ENCODE measurements at regions not wholly inside any gene's neighbourhood (a gene's known extent, or its start where the extent isn't known, plus 50 kb on each side); places are given as distances from the start of the nearest gene placed in this dataset.

GRCh38 chr20:57847104-57847503 is 137.3 kb upstream of the PMEPA1 start:
- DNase-seq (ENCODE audit: low read depth): no peak

DNA sequence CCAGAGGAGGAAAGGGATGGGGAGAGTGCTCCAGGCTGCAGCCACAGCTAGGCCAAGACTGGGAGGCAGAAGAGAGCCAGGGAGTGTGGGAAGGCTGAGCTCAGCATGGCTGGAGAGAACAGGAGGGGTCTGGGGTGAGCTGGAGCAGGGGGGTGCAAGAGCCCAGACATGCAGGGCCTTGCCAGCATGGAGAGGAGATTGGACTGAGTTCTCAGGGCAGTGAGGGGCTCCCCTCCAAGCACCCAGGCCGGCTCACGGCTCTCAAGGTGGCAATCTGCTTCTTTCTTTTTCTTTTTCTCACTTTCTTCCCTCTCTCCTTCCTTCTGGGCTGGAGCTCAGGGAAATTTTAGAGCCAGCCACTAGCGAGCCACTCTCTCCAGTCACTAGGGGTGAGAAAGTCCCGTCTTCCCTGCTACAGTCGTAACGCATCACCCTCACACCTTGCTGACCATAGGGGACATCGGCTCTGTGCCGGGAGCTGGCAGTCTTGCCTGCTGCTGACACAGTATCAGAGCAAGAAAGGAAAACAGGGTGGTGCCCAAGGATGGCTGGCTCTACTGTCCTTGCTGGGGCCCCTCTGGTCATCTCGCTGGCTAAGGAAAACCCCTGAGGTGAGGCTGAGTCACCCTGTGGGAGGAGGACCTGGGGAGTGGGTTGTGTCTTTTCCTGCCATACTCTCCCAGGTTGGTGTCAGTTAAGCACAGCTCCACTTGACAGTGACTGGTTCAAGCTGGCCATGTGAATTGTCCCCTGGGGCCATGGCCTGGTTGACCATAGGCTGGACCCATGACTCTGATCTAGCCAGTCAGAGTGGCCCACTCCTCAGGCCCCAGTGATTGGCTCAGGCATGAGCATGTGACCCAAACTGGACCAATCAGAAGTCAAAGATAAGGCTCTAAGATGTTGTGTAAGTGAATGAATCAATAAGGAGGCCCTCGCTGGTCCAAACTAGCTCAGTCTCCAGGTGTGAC is 135.1 kb upstream of the PMEPA1 start:
- no peak for DNase-seq (ENCODE audit: low read depth)

DNA sequence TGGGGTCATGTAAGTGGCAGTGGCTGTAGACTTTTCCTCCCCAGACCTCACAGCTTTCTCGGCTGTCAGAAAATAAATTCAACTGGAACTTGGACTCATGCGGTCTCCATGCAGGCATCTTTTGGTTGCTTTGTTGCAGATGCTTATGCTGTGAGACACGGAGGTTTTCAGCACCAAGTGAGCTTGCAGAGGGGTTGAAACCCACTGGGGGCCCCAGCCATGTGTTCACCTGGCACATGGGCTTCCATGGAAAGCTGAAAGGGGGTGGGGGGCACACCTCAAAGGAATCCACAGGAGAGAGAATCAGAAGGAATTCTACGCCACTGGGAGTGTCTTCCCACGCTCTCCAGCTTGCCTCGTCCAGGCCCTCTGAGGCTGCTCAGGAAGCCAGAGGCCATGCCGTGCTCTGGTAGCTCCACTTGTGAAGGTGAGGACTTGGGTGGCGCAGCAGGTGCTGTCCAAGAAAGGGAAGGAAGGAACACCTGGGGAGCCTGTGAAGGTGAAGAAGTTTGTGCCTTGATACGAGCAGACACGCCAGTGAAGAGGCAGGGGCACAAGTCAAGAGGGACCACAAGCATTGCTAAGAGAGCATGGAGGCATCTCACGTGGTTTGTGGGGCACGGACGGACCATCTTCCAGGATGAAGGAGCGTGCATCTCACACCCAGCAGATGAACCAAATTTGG is 134.3 kb upstream of the PMEPA1 start:
- no peak for DNase-seq (ENCODE audit: low read depth)

GRCh38 chr20:57842720-57843119 is 132.9 kb upstream of the PMEPA1 start:
- DNase-seq (ENCODE audit: low read depth): no peak

- no peak for DNase-seq (ENCODE audit: low read depth)
These were observed 131.6 kb upstream of the PMEPA1 start for GRCh38 chr20:57841297-57841866.

GRCh38 chr20:57840504-57841296 is 130.9 kb upstream of the PMEPA1 start:
- DNase-seq (ENCODE audit: low read depth): no peak

DNA sequence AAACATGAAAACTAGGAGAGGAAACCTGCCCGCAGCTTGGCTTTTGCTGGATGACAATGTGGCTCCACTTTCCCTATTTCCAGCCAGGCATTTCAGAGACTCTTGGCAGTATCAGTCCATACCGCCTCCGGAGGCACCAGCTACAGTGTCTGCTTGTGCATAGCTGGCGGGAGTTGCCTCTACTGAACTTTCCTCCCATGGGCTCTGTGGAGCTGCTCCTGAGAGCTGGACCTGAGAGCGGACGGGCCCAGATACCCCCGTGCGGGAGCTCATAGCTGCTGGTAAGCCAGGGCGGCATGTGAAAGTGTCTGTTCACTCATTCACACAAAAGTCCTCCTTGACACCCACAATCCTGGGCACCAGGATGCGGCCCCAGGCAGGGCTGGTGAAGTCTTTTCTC is 130.3 kb upstream of the PMEPA1 start:
- no peak for DNase-seq (ENCODE audit: low read depth)

DNA sequence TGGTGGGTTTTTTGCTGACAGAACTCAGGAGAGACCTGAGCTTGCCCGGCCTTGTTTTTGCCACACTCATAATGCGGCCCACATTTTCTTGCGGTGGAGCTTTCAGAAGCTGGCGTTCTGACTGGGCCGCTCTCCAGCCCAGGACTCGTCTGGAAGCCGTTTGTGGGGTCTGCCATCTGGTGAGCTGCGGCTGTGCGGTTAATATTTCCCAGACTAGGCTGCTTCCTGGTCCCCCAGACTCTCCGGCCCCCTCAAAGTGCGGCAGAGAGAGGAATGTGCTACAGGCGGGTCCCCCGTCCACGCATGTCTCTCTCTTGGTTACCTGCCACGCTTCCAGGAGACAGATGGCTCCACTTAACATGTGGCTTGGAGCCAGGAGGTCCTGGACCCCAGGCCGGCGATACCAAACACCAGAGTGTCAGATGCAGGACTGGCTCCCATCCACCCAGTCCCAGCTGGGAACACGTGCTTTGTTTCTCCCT is 128.9 kb upstream of the PMEPA1 start:
- no peak for DNase-seq (ENCODE audit: low read depth)

DNA sequence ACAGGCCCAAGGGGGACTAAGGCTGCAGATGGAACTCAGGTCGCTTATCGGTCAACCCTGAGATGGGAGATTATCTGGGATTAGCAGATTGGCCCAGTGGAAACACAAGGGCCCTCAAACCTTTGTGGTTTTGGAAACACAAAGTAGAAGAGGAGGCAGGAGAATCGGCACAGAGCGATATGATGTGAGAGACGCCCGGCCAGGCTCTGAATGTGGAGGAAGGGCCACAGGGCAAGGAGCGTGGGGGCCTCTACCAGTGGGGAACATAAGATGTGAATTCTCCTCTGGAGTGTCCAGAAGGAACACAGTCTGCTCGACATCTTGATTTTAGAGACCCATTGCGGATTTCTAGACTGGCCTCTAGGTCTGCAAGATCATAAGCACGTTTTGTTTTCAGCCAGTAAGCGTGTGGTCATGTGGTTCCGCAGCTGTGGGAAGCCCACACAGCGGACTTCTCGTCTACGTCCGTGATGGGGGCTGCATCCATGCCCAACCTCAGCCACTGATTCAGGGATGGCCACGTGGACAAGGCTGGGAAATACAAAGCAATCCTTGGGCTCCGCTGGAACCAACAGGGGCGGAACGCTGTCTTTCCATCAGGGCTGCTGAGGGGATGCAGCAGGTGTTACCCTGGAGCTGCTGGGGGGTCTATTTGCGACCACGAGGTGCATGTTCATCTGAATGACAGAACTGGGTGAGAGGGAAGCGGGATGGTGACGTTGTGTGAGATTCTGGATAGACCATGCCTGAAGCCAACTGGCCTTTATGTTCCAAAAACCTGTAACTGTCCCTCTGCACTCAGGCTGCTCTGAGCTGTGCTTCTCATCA is 127.6 kb upstream of the PMEPA1 start:
- no peak for DNase-seq (ENCODE audit: low read depth)

GRCh38 chr20:57835588-57836455 is 126.0 kb upstream of the PMEPA1 start:
- DNase-seq (ENCODE audit: low read depth): no peak

DNA sequence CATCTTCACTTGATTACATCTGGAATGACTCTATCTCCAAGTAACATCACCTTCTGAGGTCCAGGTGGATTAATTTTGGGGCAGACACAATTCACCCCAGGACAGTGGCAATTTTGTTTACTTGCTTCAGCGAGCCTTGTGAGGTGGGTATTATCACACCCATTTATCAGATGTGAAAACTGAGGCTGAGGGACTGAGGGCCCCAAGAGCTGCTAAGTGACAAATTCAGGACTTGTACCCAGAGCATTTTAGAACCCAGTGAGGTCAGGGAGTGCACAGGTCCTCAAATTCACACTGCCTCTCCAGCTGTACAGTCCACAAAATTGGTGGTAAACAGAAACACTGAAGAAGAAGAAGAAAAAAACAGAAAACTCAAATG is 125.2 kb upstream of the PMEPA1 start:
- DNase-seq (ENCODE audit: low read depth): no peak

DNA sequence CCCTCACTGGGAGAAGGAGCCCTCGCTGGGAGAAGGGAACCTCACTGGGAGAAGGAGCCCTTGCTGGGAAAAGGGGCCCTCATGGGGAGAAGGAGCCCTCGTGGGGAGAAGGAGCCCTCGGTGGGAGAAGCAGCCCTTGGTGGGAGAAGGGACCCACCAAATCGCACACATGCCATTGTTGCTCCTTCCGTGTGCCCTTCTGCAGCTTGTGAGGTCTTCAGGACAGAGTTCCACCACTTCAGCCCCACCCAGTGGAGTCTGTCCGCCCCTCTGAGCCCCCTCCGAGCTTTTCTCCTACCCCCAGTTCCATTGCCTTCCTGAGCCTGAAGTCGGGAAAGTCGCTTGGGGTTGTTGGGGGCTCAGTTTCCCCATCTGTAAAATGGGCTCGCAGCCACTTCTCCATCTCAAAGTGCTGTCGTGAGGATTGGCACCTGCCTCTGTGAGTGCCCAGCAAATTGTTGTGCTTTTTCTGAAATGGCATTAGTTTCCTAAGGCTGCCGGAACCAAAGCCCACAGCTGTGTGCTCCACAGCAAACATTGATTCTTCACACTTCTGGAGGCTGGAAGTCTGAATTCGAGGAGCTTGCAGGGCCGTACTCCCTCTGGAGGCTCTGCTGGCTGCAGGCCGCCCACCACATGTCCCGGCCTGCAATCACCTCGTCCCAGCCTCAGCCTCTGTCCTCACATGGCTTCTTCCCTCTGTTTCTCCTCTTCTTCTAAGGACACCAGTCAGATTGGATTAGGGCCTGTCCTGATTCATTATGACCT is 124.7 kb upstream of the PMEPA1 start:
- no peak for DNase-seq (ENCODE audit: low read depth)

GRCh38 chr20:57831993-57832585 is 122.3 kb upstream of the PMEPA1 start:
- no peak for DNase-seq (ENCODE audit: low read depth)

DNA sequence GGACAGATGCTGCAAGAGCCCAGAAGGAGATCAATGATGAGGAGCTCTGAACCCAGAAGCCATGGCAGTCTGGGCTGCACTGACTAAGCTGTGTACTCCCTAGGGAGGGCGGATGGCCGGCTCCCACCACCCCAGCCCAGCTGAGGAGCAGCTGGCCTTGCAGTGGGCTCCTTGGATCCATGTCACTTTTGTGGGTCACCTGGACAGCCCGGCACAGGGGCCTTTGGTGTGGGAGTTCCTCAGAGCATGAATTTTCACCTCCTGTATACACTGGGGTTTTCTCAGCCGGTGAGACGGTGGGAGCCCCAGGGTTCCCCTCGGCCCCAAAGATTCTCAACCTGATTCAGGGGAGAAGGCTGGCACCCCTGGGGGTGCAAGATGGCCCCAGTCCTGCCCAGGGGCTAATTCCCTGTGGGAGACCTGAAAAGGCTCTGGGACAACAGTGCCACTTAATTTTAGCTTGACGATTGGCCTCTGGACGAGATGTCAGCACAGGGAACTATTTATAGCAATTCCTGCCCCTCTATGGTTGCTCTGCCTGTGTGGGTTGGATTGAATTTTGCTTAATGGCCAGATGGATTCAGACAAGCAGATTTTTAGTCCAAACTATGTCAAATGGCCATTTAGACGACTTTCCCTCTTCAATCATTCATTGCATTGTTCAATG is 121.6 kb upstream of the PMEPA1 start:
- no peak for DNase-seq (ENCODE audit: low read depth)

- no peak for DNase-seq (ENCODE audit: low read depth)
These were observed 120.7 kb upstream of the PMEPA1 start for GRCh38 chr20:57830515-57830895.

DNA sequence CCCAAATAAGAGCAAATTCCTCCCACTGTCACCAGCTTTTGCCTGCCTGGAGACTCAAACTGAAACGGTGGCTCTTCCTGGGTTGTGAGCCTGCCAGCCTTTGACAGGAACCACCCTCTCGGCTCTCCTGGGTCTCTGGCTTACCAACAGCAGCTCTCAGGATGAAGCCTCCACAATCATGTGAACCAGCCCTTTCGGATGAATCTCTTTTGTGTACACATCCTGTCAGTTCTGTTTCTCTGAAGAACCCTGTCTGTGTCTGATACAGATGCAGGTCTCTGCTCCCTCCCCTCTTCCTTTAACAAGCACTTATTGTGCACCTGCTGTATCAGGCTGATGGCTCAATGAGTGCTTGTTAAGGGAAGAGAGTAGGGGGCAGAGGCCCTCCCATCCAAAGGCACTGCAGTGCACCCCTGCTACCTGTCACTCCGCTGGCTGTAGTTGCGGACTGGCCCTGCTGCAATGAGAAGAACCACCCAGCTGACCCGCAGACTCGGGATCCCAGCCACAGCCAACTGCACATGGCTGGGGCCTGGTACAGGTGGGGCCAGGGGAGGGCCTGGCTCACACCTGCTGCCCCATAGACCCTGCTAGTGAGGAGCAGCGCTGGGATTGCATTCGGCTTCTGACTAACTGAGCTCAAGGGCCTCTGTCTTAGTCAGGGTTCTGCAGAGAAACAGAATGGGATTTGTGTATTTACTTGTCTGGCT is 120.1 kb upstream of the PMEPA1 start:
- DNase-seq (ENCODE audit: low read depth): no peak

- no peak for DNase-seq (ENCODE audit: low read depth)
These were observed 119.5 kb upstream of the PMEPA1 start for GRCh38 chr20:57829336-57829735.

- no peak for DNase-seq (ENCODE audit: low read depth)
These were observed 118.9 kb upstream of the PMEPA1 start for GRCh38 chr20:57828696-57829095.
